Upper lobe of right lung (tissue), 1 donor: ENCODE measurements at regions not wholly inside any gene's neighbourhood (a gene's known extent, or its start where the extent isn't known, plus 50 kb on each side); places are given as distances from the start of the nearest gene placed in this dataset.

Experiments used
- ATAC-seq: fragments of 200-7000 bp; cut with Tn5 transposase; one replicate; pipeline ENCODE4 v1.9.1; 2020; ENCODE audit warnings: mild to moderate bottlenecking, moderate library complexity
- DNase-seq: peaks from one replicate; pipeline ENCODE4 v3.0.0-alpha.2; 2020
- H3K27ac ChIP-seq: fragments of 200-600 bp; one replicate; pipeline ENCODE4 v1.8.0; 2022
- H3K27me3 ChIP-seq: fragments of 200-600 bp; one replicate; pipeline ENCODE4 v1.8.0; 2022; ENCODE audit warnings: mild to moderate bottlenecking
- H3K36me3 ChIP-seq: fragments of 200-600 bp; one replicate; pipeline ENCODE4 v1.8.0; 2022
- H3K4me1 ChIP-seq: fragments of 200-600 bp; one replicate; pipeline ENCODE4 v1.8.0; 2022
- H3K4me3 ChIP-seq: fragments of 200-600 bp; one replicate; pipeline ENCODE4 v1.8.0; 2022; ENCODE audit warnings: mild to moderate bottlenecking
- H3K9me3 ChIP-seq: fragments of 200-600 bp; one replicate; pipeline ENCODE4 v1.8.0; 2022
- intact Hi-C: fragments of 100-400 bp; cut with DNase I; formaldehyde crosslinking; loops from one replicate; pipeline ENCODE4 v1.11.0; 2022
- TF ChIP-seq, protein P1 (sequence below): fragments of 200-600 bp; IDR thresholded peaks from one replicate; pipeline ENCODE4 v1.8.0; 2022; ENCODE audit warnings: antibody characterized with exemption
- donor health status: DM: no; HTN: yes; CAD: no; lungs with severe emphysema.

DNA sequence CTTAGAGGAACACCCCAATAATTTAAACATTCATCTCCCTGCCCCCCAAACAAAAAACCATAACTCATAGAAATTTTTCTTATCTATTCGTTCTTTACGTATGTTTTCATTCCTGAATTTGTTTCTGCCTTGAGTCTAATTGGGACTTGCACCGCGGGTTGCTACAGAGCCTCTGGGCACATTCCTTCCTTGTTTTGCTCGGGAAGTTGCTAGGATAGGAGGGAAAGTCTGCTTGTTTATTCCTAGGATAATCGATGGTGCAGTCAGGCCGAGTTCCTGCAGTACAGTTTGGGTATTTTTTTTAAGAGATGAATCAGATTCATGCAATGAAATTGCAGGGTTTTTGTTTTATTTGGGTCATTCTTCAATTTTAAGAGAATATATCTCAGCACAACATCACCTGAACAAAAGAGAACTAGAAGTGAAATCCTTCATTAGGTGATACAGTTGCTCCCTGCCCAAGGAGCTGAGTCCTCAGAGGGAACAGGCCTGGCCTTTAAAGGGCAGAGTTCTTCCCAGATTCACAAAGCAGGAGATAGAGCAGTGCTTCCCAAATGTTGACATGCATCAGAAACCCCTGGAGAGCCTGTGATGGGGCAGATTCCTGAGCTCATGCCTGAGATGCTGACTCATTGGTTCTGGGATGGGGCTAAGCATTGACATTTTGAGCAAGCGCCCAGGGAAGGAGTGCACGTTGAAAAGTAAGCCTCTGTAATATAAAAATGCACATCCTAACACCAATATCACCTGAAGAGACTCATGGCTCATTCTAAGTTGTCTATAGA lies 114.9 kb upstream of the FAM9B start:
- Histone ChIP-seq H3K4me3 (no peak overlapping the region), H3K36me3 (no peaks in the 10 kb centered on the region), H3K27ac (no peak overlapping the region), H3K9me3 (no peaks in the 10 kb centered on the region), H3K27me3 (no peaks in the 10 kb centered on the region), H3K4me1 (no peaks in the 10 kb centered on the region)
- intact Hi-C loops: no loop called here
- DNase-seq (no peak), ATAC-seq (no peak)
- TF ChIP-seq, protein P1, sequence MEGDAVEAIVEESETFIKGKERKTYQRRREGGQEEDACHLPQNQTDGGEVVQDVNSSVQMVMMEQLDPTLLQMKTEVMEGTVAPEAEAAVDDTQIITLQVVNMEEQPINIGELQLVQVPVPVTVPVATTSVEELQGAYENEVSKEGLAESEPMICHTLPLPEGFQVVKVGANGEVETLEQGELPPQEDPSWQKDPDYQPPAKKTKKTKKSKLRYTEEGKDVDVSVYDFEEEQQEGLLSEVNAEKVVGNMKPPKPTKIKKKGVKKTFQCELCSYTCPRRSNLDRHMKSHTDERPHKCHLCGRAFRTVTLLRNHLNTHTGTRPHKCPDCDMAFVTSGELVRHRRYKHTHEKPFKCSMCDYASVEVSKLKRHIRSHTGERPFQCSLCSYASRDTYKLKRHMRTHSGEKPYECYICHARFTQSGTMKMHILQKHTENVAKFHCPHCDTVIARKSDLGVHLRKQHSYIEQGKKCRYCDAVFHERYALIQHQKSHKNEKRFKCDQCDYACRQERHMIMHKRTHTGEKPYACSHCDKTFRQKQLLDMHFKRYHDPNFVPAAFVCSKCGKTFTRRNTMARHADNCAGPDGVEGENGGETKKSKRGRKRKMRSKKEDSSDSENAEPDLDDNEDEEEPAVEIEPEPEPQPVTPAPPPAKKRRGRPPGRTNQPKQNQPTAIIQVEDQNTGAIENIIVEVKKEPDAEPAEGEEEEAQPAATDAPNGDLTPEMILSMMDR: no peak

DNA sequence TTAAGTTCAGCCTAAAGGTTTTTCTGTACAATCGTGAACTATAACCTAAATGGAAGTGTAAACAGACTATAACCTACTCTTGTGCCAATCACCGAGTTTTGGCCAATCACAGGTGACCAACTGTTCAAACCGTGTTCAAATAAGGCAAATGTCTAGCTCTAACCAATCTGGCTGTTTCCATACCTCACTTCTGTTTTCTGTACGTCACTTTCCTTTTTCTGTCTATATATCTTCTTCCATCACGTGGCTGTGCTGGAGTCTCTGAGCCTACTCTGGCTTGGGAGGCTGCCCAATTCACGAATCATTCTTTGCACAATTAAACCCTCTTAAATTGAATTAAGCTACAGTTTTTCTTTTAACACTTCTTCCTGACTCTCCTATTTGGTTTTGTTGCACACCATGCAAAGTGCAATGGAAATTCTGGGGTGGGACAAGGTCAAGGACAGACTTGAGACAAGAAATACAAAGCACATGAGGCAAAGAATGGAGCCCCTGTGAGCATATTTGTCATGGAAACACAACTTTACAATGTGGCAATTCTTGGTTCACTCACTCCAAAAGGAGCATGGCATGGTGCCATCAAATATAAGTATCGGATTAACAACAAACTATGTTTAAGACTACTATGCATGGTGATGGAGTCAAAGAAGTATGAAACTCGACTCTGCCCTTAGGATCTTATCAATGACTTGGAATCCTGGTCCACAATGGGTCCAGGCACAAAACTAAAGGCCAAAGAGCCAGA lies 115.7 kb upstream of the FAM9B start:
- no peaks in the 10 kb centered on the region for H3K27me3 ChIP-seq
- H3K36me3 ChIP-seq: no peaks in the 10 kb centered on the region
- H3K27ac ChIP-seq: no peak overlapping the region
- no peaks in the 10 kb centered on the region for H3K4me1 ChIP-seq
- ATAC-seq: no peak
- H3K4me3 ChIP-seq: no peak overlapping the region
- TF ChIP-seq, protein P1: no peak
- no peak for DNase-seq
- intact Hi-C loops: no loop called here
- H3K9me3 ChIP-seq: no peaks in the 10 kb centered on the region

DNA sequence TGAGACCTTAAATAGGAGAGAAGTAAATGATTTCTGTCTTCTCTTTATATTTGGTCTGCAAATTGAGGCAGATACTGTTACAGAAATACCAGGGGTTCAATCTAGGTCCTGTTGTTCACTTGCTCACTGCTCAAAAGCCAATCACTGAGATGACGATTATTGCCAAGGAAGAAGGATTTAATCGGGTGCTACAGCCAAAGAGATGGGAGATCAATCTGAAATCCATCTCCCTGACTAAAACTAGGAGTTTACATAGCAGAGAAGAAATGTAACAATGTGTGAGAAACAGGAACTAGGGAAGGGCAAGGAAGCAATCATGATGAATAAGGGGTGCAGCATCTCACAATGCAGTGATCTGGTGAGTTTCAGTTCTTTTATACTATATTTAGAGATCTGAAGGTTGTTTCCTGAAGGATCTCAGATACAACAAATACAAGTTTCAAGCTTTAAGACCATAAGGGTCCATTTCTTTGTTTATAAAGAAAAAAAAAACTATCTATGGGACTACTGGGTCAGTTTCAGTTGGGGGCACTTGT lies 117.9 kb upstream of the FAM9B start:
- Histone ChIP-seq H3K27ac (no peak overlapping the region), H3K36me3 (no peaks in the 10 kb centered on the region), H3K4me1 (no peaks in the 10 kb centered on the region), H3K27me3 (no peaks in the 10 kb centered on the region), H3K9me3 (no peaks in the 10 kb centered on the region), H3K4me3 (no peak overlapping the region)
- intact Hi-C loops: no loop called here
- no peak for DNase-seq
- TF ChIP-seq, protein P1: no peak
- no peak for ATAC-seq

DNA sequence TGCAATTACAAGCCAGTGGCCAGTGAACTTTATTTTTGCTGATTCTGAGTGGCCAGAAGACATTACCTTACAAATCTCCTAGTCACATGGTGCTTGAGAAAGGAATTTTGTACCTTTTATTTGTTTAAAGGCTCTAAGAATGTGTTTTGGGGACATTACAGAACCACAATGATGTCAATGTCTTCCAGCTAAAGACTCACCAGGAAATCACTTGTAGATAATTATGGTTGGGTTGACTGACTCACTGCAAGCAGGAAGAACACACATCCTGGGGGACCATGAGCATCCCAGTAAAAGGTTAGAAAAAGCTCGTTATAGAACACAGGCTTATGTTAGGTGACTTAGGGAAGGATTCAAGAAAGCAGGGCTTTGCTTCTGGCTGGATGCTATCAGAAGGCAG lies 119.4 kb upstream of the FAM9B start:
- DNase-seq (no peak), ATAC-seq (no peak)
- no peak overlapping the region for H3K27ac ChIP-seq
- no peak overlapping the region for H3K4me3 ChIP-seq
- no peaks in the 10 kb centered on the region for H3K4me1 ChIP-seq
- no peaks in the 10 kb centered on the region for H3K27me3 ChIP-seq
- H3K36me3 ChIP-seq: no peaks in the 10 kb centered on the region
- TF ChIP-seq, protein P1: no peak
- no peaks in the 10 kb centered on the region for H3K9me3 ChIP-seq
- intact Hi-C loops: no loop called here

DNA sequence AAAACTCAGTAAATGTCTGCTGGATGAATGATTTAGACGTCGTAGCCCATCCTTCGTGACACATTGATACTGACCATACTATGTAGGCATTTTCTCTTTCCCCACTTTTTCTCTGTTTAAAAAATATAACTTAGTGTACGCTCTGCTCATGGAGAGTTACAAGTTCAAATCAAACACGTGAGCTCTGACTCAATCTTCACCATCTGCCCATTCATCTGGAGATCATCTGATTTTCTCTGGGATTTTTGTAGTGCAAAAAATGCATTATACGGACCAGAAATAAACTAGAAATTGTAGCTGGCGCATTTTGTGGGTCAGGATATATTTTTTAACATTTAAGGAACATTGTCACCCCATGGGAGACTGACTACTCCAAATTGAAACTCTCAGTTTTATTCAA lies 124.7 kb upstream of the FAM9B start:
- Histone ChIP-seq H3K27me3 (no peaks in the 10 kb centered on the region), H3K27ac (no peak overlapping the region), H3K36me3 (no peaks in the 10 kb centered on the region), H3K9me3 (no peaks in the 10 kb centered on the region), H3K4me1 (no peaks in the 10 kb centered on the region), H3K4me3 (no peak overlapping the region)
- no peak for DNase-seq
- intact Hi-C loops: no loop called here
- ATAC-seq: no peak
- TF ChIP-seq, protein P1: no peak
